ENCODE measurements at regions not wholly inside any gene's neighbourhood (a gene's known extent, or its start where the extent isn't known, plus 50 kb on each side); places are given as distances from the start of the nearest gene placed in this dataset.
A peak's percentile ranks its signal among the peaks of the same experiment; 100 is the strongest.

DNA sequence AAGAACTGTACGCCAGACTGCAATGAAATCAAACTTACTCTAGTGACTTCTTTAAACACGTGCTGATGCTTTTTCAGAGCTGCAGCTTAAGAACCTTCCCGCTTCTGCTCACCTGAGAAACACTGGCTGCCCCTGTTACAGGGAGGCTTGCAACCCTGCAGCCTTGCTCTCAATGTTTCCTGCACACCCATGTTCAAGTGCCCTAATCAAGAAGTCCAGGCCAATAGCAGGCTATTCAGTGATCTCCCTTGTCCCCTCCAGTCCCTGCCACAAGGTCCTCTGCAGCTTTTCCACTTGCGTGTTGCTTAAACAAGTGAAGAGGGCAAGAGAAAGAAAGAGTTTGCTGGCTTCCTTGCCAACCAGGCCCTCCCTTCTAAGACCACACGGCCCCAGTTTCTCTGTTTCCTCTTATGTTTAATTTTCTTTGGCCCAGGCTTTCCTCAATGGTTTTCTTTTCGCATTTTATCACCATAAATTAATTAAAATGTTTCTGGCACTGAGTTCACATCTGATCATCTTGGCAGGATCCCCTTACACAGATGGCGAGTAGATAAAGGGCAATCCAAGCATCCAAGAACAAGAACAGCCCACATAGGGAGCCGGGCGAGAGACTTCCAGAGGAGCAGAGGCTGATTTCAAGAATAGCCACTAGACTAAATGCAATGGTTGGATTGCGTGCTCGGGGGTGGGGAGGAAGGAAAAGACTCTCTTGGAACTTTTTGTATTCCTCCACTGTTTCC lies 82.3 kb upstream of the CDKN3 start:
- no peak for DNase-seq

DNA sequence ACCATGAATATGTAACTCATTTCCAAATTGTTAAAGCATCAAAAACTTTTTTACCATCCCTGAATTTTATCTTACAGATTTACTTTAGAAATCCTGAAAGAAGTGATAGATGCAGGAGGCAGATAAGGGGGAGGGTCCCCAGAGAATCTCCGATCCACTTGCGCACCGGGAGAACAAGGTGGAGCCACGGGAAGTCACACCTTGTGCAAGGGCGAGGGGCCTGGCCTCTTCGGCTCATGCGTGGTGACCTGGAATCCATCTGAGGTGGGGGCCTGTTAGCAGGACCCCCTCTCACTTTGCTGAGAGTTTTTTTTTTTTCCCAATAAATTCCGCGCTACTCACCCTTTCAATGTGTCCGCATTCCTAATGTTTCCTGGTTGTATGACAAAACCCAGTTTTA lies 80.2 kb upstream of the CDKN3 start:
- no peak for DNase-seq

DNA sequence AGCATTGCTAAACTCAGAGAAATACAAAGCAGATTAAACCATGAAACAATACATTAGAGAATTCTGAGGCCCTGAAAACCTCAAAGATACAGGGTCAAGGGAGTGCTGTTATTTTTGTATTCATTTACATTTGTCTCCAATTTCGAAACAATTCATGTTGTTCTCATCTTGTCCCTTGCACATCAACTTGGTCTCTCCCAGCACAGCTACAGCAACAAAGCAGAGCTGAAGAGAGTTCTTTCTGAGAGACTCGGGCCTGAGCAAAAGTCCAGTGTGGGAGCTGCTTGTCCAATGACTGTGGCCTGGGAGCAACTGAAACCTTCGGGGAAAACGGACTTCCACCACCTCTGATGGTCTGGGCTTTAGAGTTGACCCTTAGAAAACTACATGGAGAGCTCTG lies 79.4 kb upstream of the CDKN3 start:
- no peak for DNase-seq

DNA sequence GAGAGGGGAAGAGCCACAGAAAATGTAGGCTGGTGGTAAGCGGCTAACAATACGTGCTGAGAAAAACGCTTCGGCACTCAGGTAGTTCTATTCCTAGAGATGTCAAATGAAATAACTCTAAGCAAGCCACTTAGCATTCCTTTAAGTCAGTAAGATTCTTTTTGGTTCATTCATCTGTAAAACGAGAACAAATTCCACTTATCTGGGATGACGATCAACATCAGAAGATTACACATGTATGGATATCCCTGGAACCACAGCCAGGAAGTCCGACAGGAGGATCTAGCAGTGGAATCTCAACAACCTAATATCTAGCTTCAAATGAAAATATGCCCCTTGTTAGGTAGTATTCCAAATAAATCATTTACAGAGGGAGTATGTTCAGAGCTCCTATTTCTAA lies 74.6 kb upstream of the CDKN3 start:
- no peak for DNase-seq

DNA sequence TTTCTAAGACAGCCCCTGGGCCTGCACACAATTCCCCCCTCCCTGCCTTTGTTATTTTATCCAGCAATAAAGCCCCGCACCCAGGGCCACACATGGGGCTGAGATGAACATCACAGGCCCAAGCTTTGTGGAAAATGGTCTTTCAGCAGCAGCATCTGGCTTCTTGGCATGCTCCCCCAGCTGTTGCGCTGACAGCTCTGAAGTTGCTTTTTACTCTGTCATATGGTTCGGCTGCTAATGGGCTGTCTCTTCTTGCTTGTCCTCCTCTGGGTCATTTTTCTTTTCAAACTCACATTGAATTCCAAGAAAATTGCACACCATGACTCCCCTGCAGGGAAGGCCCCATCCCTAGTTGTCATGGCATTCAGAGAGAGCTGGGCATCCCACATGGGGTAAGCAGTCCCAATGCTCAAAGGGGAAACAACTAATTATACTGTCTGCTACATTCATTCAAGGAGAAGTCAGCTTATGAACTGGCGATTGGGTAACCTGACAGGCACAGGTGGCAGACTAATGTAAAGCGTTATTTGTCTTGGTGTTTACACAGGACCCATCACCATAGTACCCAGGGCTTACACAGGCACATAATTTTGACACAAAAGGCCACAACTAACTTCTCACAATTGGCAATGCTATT lies 74.0 kb upstream of the CDKN3 start:
- peak; percentile 64 for DNase-seq

DNA sequence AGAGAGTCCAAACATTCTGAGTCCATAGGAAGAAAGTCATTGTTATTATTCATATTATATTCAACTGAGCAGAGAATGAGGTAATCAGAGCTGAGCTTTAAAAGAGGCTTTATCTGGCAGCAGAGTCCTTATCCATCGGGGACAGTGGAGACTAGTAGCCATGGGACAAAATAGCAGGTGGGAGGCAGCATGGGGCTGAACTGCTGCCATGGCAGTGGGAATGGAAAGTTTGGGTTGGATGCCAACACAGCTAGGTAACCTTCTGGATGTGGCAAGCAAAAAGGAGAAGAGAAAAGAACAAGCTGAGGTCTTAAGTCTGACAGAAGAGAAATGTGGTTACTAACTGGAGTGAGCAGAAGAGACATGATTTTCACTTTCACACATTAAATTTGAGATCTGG lies 71.0 kb upstream of the CDKN3 start:
- DNase-seq = no peak

DNA sequence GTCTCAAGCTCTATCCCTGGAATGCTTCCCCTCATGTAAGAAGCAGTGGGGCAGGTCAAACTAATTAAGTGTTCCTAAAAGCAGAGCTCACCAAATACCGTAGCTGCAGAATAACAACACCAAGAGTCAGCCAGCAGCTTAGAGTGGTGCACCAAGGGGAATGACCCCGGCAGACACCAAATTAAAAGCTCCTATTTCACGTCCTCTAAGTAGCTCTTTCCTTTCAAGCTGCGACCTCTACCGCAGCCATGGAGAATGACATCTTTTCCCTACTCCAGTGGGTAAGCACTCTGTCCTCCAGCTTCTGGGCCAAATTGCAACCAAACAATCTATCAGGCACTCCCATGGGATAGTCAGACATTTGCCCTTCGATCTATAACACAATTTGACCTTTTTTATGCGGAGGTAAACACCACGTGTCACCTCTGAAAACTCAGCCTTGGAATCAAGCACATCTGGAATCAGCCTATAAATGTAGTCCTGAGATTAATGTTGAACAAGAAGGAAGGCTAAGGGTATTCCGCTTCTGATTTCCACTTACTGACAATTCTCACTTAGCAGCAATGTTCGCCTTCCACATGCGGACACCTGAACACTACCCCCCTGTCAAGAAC lies 67.6 kb upstream of the CDKN3 start:
- peak; percentile 43 for DNase-seq

DNA sequence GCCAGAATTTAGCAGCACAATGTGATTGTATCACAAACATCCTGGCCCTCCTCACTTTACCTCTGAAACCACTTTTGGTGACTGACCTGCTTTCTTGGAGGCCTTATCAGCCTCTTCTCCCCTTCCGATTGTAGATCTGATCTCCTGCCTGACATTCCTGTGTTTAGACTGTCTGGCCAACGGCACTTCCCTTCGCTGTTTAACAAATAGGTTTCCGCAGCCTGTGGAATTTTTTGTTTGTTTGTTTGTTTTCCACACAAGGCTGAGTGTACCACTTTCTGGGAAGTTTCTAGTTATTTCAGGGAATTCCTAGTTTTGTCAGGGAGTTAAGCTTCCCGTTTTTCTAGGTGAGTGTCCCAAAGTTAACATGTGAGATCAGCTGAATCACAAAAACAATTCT lies 65.9 kb upstream of the CDKN3 start:
- DNase-seq = no peak

DNA sequence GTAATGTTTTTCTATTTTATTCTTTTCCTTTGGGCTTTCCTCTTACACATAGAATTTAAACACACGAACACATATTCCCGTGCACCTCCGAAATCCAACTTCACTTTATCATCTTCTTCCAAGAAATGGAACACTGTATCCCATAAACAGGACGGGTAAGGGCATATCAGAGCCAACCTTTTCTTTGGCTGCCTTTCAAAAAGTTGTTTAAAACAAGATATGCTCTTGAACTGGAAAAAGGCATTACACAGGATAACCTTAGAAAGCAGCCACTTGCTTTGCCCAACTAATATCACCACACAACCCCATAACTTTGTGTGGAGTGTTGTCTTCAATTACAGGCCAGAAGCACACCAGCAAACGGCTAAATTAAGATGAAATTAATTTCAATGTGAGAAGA lies 65.3 kb upstream of the CDKN3 start:
- no peak for DNase-seq

DNA sequence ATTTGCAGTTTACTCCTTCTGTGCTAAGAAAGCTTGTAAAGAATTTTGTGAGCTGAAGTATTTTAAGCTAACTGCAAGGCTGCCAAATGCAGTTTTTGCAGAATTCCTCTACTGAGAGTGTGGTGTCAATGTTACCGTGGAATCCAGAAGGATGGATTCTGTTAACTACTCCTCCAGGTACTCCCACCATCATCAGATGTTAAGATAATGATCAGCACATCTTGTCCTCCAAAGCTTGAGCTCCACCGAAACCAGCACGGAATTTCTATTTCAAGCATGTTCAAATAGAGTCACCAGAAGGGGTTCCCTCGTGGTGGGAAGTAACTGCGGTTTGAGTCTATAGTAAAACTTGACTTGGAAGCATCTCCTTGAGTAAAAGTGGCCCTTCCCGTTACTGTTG lies 64.3 kb upstream of the CDKN3 start:
- no peak for DNase-seq

DNA sequence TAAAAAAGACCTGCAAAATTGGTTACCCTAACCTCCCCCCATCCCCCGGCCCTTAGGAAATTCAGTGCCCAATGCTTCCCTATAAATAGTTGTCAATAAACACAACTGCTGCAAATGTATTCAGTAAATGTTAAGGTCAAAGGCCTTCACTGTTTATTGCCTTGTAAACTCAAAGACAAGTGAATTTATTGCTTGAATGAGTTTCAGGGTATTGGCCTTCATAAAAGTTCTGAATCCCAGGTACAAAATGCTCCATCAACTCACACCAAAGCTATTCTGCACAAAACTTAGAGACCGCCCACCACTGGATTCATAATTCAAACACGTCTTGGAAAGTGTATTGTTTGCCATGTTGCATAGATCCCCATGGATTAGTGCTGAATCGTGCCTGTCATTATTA lies 63.3 kb upstream of the CDKN3 start:
- no peak for DNase-seq

DNA sequence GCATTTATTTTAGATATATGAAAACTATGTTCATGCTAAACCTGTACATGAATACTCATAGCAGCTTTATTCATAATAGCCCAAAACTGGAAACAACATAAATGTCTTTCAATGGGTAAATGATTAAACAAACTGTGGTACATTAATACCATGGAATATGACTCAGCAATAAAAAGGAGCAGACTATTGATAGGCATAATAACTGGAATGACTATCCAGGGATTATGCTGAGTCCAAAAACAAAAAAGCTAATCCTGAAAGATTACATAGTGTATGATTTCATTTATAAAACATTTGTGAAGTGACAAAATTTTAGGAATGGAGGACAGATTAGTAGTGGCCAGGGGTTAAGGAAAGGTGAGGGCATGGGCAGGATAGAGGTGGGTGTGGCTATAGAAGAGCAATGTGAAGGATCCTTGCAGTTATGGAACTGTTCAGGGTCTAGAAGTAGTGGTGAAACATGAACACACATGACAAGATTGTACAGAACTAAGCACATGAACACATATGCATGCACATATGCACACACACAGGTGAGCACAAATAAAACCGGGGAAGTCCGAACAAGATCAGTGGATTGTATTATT lies 61.1 kb upstream of the CDKN3 start:
- no peak for DNase-seq

DNA sequence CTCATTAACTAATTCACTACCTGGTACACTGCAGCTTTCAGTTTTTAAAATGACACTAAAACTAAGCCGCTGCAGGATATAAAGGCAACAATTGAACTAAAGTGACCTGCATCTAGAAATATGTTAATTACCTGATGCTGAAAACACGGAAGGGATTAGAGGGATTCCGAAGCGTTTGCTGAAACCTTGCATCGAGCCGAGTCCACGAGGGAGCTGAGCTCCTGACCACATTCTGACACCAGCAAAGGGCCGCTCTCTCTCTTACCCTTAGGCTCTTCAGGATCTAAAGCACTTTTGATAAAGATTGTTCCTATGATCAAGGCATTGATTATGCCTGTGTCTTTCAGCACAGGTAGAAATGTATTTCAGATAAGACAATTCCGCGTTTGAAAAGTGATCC lies 59.5 kb upstream of the CDKN3 start:
- no peak for DNase-seq

DNA sequence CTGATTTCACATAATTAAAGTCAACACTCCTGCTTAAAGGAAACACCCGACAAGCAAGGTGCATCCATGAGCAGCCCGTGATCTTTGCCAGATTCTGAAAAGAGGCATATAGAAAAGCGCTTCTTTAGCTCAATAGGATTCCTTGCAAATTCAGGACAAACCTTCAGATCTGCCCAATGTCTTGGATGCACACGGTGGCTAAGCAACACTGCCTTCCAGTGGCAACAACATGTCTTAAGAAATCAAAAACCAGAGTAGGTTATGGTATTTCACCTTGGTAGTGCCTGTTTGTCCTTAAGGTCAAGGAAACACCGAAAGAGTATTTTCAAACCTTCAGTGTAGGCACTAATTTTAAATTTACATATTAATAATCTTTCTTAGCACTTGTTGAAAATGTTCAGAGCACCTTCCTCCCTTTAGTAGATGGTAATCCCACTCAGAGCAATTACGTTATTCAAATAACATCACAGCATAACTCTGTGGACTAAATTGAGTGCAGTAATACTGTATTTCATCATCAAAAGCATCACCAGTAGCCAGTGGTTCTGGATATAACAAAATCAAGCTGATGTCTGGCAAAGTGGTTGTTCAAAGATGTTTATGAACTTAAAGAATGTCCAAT lies 58.0 kb upstream of the CDKN3 start:
- DNase-seq = no peak

DNA sequence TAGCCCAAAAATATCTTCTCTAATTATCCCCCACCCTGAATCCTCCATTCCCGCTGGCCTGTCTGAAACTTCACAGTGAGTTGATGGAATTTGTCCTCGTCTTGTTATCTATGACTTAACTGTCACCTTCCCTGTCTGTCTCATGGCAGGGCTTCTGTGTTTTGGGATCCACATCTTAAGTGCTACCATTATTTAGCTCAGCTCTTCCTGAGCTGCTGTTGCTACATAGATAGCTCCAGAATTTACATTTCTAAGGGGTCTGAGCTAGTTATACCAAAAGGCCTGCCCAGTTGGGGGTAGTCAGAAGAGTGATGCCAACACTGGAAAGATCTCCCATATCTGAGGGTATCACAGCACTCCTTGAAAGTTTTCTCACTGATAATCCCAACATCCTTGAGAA lies 57.0 kb upstream of the CDKN3 start:
- DNase-seq = no peak

DNA sequence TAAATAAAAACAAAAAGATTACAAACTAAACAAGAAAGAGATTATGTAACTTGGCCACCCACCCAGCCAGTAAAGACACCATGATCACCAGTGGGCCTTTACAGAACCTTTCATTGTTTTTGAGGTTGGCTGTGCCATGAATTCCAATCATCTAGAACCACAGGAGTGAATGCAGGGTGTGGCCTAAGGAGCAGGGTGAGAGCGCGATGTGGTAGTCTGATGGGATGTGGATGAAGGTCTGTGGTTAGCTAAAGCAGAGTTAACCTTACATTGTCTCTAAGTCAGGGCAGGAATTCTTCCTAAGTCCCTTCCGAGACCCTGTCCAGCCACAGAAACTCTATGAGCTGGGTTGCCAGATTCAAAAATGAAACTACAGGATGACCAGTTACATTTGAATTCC lies 54.0 kb upstream of the CDKN3 start:
- no peak for DNase-seq

DNA sequence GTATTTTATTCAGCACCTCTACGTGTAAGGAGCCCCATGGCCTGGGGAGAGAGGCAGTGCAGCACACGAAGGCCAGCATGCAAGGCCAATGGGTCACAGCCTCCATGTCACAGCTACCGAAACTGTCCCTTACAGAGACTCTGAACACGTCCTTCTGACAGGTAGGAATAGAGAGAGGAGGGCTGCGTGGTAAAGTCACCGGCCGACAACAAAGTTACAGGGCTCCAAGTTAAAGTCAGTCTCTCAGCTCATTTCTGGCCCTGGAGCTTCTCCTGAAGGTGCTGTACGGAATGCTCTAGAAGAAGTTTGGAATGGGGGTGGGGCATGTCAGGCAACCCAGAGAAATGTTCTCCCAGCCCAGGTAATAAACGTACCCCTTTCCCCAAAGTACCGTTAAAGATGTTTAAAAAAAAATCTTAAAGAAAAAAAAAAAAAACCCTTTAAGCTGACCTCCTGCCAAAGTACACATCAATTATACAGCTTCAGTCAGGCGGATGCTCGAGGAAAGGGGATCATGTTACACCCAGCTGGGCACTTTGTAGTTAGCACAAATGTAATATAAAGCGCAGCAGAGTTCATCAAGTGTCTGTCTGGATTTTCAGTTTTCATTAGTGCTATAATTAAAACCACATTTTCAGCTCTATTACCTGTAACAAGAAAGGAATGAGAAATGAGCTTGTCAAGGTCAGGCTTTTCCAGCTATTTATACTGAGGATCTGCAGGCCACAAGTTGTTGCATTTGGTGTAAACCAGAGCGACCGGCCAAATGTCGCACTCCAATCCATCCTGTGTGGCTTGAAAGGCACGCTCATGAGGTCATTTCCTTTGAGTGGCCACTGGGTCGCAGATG lies 53.3 kb upstream of the CDKN3 start:
- no peak for DNase-seq

DNA sequence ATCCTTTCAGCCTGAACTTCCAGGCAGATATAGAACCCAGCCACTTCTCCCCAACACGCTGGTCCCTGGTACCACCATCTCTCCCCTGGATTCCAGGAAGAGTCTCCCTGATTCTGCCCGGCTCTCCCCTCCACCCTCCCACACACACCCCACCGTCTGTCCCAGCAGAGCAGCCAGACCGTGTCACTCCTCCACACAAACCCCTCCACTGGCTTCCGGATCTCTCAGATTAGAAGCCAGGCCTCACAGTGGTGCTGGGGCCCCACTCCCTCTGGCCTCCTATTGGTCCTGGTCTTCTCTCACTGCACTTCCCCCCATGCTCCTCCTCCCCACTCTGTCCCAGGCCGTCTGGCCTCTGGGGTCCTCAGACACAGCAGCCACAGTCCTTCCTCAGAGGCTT lies 52.4 kb upstream of the CDKN3 start:
- DNase-seq = no peak

DNA sequence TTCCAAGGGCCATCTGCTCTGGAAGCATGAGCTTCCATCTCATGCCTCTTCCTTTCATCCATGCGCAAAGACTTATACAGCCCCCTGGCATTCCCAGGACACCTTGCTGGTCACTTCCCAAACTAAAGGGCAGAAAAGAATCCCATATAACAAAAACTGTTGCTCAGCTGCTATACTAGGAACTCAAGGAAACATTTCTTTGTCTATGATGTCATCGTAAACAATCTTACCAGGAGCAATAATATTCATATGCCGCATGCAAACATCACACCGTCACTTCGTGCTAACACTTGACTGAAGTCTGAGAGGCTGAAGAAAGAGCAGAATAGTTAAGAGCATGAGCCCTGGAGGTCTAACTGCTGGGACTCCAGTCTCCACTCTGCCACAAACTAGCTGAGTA lies 50.5 kb upstream of the CDKN3 start:
- DNase-seq = no peak

Data from hindlimb muscle (tissue), 1 donor.